ENCODE measurements at regions not wholly inside any gene's neighbourhood (a gene's known extent, or its start where the extent isn't known, plus 50 kb on each side); places are given as distances from the start of the nearest gene placed in this dataset.

DNA sequence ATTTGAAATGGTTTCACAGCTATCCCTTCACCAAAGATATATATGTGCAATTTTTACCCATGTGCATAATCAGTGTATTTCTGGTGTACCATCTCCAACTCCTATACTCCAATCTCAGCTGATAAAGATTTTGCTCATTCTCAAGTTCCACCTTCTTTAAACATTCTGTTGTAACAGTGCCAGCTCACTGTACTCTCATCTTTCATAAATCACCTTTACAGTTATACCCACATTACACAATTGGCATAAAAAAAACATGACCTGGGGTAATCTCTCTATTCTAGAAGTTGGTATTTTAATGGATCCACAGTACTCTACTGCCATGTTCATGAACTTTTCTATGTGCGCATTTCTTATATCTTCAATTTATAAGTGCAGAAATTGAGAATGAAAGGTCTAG is 339.9 kb upstream of the DPH6 start:
- no peak for DNase-seq (ENCODE audit: low spot score)
- TF ChIP-seq, protein P1, sequence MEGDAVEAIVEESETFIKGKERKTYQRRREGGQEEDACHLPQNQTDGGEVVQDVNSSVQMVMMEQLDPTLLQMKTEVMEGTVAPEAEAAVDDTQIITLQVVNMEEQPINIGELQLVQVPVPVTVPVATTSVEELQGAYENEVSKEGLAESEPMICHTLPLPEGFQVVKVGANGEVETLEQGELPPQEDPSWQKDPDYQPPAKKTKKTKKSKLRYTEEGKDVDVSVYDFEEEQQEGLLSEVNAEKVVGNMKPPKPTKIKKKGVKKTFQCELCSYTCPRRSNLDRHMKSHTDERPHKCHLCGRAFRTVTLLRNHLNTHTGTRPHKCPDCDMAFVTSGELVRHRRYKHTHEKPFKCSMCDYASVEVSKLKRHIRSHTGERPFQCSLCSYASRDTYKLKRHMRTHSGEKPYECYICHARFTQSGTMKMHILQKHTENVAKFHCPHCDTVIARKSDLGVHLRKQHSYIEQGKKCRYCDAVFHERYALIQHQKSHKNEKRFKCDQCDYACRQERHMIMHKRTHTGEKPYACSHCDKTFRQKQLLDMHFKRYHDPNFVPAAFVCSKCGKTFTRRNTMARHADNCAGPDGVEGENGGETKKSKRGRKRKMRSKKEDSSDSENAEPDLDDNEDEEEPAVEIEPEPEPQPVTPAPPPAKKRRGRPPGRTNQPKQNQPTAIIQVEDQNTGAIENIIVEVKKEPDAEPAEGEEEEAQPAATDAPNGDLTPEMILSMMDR (IDR thresholded peaks at IDR 0.05; ENCODE audit: extremely low read depth, missing control alignments), result no peak

DNA sequence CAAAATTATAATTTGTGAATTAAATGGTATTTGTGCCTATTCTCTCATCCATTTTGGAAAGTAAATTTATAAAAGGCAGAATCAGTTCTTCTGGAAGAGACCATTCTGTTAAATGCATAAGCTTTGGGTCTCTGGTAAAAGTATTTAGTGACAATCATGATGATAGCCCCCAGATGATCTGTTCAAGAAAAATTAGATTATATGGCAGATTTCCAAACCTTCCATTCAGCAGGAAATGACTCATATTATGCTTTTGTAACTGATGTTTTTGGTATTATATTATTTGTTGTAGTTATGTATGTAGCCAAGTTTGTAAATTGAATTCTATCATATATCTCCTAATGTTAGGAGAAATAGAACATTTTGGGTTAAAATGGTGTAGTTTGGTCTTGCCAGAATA is 340.8 kb upstream of the DPH6 start:
- TF ChIP-seq, protein P1 (IDR thresholded peaks at IDR 0.05; ENCODE audit: extremely low read depth, missing control alignments), result no peak
- DNase-seq (ENCODE audit: low spot score), result no peak

DNA sequence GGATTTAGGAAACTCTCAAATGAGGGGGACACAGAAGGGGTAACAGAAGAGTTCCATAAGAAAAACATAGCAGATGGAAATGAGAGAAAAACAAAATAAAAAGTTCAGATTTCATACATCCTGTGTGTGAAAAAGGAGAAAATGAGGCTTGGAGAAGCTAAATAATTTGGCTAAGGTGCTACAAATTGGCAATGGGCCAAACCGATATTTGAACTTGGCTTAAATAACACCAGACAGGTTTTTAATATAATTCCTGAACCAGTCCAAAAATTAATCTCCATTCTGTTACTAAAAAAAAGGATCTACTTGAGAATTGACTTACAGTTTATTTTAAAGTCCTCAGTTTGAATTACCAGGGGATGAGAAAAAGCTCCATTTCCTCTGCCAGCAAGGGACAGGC is 342.9 kb upstream of the DPH6 start:
- TF ChIP-seq, protein P1 (IDR thresholded peaks at IDR 0.05; ENCODE audit: extremely low read depth, missing control alignments), result no peak
- no peak for DNase-seq (ENCODE audit: low spot score)

DNA sequence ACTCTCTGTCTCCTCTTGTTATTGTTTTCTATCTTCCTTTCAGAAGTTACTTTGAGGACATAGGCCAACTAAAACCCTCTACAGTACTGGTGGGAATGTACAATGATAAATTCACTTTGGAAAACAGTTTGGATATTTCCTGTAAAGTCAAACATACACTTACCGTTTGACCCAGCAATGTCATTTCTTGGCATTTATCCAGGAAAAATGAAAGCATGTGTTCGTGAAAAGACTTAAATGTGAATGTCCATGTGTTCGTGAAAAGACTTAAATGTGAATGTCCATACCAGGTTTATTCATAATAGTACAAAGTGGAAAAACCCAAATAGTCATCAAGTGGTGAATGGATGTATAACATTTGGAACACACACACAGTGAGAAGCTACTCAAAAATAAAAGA is 361.5 kb upstream of the DPH6 start:
- TF ChIP-seq, protein P1 (IDR thresholded peaks at IDR 0.05; ENCODE audit: extremely low read depth, missing control alignments), result no peak
- no peak for DNase-seq (ENCODE audit: low spot score)

DNA sequence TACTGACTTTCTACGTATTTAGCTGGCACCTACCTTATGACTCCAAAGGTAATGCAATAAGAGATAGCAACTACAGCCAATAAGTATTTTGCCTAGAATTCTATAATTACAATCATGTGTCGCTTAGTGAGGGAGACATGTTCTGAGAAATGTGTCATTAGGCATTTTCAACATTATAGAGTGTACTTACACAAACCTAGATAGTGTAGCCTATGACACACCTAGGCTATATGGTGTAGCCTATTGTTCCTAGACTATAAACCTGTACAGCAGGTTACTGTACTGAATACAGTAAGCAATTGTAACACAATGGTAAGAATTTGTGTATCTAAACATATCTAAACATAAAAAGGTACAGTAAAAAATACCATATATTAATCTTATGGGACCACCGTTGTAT is 363.4 kb upstream of the DPH6 start:
- no peak for DNase-seq (ENCODE audit: low spot score)
- TF ChIP-seq, protein P1 (IDR thresholded peaks at IDR 0.05; ENCODE audit: extremely low read depth, missing control alignments), result no peak

DNA sequence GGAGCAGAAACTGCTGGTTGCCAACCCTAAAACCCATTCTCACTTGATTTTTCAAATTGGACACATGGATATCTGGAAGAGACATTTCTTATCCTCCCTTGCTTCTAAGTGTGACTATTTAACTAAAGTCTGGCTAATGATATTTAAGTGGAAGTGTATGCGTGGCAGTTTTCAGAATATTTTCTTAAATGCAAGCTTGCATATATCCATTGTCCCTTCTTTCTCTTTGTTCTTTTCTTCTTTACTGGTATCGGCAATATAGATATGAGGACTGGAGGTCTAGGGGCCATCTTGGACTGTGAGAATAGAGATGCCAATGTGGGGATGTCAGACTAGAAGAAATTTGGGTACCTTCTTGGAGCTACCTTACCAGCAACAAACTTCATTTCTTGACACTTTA is 364.3 kb upstream of the DPH6 start:
- DNase-seq (ENCODE audit: low spot score), result no peak
- TF ChIP-seq, protein P1 (IDR thresholded peaks at IDR 0.05; ENCODE audit: extremely low read depth, missing control alignments), result no peak

DNA sequence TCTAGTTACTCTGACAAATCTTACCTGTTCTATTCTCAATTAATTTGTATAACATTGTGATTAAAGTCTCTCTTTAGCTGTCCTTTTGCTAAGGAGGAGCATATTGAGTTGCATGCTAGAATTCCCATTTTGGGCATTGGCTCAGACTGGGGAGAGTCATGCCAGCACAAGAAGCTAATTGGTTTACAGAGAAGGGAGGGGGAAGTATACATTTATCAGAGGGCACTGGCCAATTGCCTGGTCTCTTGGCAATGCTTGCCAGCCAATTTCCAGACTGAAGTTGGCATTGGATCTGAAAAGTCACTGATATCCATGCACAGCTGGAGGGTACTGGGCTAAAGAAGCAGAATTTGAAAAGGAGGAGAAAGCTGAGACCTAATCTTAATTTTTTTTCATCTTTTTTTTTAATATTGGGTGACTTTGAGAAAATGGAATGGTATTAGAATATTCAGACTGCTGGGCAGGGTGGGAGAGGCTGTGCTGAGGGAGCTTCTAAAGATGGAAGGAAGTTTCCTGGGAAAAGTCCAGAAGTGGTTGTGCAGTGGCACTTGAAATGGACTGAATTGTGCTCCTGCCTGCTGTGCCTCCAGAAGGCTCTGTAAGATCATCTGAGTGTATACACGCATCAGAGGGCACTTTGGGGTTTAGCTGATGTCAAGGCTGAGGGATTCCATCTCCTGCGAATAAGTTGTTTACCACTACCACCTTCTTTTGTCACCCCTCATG is 365.2 kb upstream of the DPH6 start:
- DNase-seq (ENCODE audit: low spot score), result no peak
- TF ChIP-seq, protein P1 (IDR thresholded peaks at IDR 0.05; ENCODE audit: extremely low read depth, missing control alignments), result no peak

All from GM20000 (cell line).